CD4-positive, alpha-beta T cell (primary cell): ENCODE measurements at regions not wholly inside any gene's neighbourhood (a gene's known extent, or its start where the extent isn't known, plus 50 kb on each side); places are given as distances from the start of the nearest gene placed in this dataset.

ENCODE experiments used
- ATAC-seq: fragments of 200-7000 bp; cut with Tn5 transposase; one replicate; pipeline ENCODE4 v1.10.0; 2022; ENCODE audit warnings: mild to moderate bottlenecking; ENCODE audit not compliant: poor library complexity
- CTCF ChIA-PET: fragments of 350-600 bp; sonication (Branson Sonifier 250); formaldehyde crosslinking; loops from one replicate; lab custom pipeline; 2021; ENCODE audit warnings: antibody characterized with exemption, inconsistent platforms; lab: Charles Lee
- POLR2A ChIA-PET: fragments of 350-600 bp; sonication (Branson Sonifier 250); formaldehyde crosslinking; loops from one replicate; lab custom pipeline; 2021; ENCODE audit warnings: antibody characterized with exemption, inconsistent platforms; lab: Charles Lee
- DNase-seq, 14 experiments: peaks; one replicate each; pipeline ENCODE4 v3.0.0-alpha.2; 2013 to 2020; ENCODE audit warnings: mixed read lengths in 2 of 14
- H3K27ac ChIP-seq, 2 donors: one replicate each; pipeline versions ENCODE4 v1.5.1 to v1.7.0; 2013; ENCODE audit warnings: low read length in 2 of 2, low read depth in 1 of 2, mild to moderate bottlenecking in 1 of 2
- H3K27me3 ChIP-seq, 2 experiments: 1 replicate in 1 of 2; 2 replicates in 1 of 2; pipeline versions ENCODE4 v1.6.1 to v1.7.0; 2013; ENCODE audit warnings: low read length in 2 of 2, control low read depth in 1 of 2, mild to moderate bottlenecking in 1 of 2, moderate library complexity in 1 of 2; ENCODE audit not compliant: insufficient read depth in 2 of 2, control insufficient read depth in 1 of 2
- H3K36me3 ChIP-seq: one replicate; pipeline ENCODE4 v1.6.1; 2013; ENCODE audit warnings: low read length, control low read depth; ENCODE audit not compliant: insufficient read depth
- H3K4me1 ChIP-seq: one replicate; pipeline ENCODE4 v1.6.1; 2013; ENCODE audit warnings: low read length, control low read depth; ENCODE audit not compliant: insufficient read depth
- H3K4me3 ChIP-seq: one replicate; pipeline ENCODE4 v1.5.1; 2013; ENCODE audit warnings: mild to moderate bottlenecking, low read length, moderate library complexity
- H3K9me3 ChIP-seq, 2 experiments: 1 replicate in 1 of 2; 2 replicates in 1 of 2; pipeline versions ENCODE4 v1.6.1 to v1.7.0; 2013; ENCODE audit warnings: low read length in 2 of 2, mild to moderate bottlenecking in 2 of 2, control low read depth in 1 of 2, moderate library complexity in 1 of 2; ENCODE audit not compliant: control insufficient read depth in 1 of 2, insufficient read depth in 1 of 2
- H3K27ac Mint-ChIP-seq: one replicate; pipeline ENCODE4 v1.8.0; 2020; ENCODE audit warnings: mixed read lengths
- H3K27me3 Mint-ChIP-seq: one replicate; pipeline ENCODE4 v1.8.0; 2021; ENCODE audit warnings: mixed read lengths
- H3K36me3 Mint-ChIP-seq: one replicate; pipeline ENCODE4 v1.8.0; 2021; ENCODE audit warnings: low read depth, mixed read lengths
- H3K4me1 Mint-ChIP-seq: one replicate; pipeline ENCODE4 v1.8.0; 2021; ENCODE audit warnings: low read depth, mixed read lengths
- H3K4me3 Mint-ChIP-seq: one replicate; pipeline ENCODE4 v1.8.0; 2020; ENCODE audit warnings: mild to moderate bottlenecking, mixed read lengths
- H3K9me3 Mint-ChIP-seq: one replicate; pipeline ENCODE4 v1.8.0; 2020; ENCODE audit warnings: mixed read lengths
- intact Hi-C, 2 experiments: fragments of 100-400 bp; cut with DNase I in 1 of 2; cut with micrococcal nuclease in 1 of 2; formaldehyde crosslinking; loops; one replicate each; pipeline versions ENCODE4 v1.15.1 to v1.9.0; 2023 to 2025; cut with DNase I, micrococcal nuclease
- TF ChIP-seq, protein P1 (sequence below): fragments of 200-600 bp; IDR thresholded peaks from one replicate; pipeline ENCODE4 v1.8.0; 2022; ENCODE audit warnings: antibody characterized with exemption, mild to moderate bottlenecking

DNA sequence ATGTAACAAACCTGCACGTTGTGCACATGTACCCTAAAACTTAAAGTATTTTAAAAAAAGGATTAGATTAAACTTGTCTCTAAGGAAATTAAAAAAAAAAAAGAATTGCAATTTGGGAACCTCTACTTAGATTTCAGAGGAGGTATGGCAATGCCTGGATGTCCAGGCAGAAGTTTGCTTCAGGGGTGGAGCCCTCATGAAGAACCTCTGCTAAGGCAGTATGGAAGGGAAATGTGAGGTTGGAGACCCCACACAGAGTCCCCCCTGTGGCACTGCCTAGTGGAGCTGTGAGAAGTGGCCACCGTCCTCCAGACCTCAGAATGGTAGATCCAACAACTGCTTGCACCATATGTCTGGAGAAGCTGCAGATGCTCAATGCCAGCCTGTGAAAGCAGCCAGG, 279.6 kb upstream of the CCDC196 start:
- Histone ChIP-seq H3K4me3 (no peak overlapping the region), H3K9me3 (peaks cover 8 to 9% of the 10 kb centered on the region in 2 experiments), H3K27ac (no peak overlapping the region), H3K27me3 (no peaks in the 10 kb centered on the region), H3K4me1 (no peaks in the 10 kb centered on the region), H3K36me3 (no peaks in the 10 kb centered on the region)
- Mint-ChIP-seq H3K27me3 (peaks cover 10% of the 10 kb centered on the region), H3K36me3 (peaks cover 3% of the 10 kb centered on the region), H3K9me3 (peaks cover 10% of the 10 kb centered on the region), H3K27ac (no peak overlapping the region), H3K4me3 (no peak overlapping the region), H3K4me1 (no peaks in the 10 kb centered on the region)
- ATAC-seq: no peak
- intact Hi-C loops: no loop called here
- ChIA-PET CTCF (no interaction called here), POLR2A (no interaction called here)
- no peak for DNase-seq
- TF ChIP-seq, protein P1, sequence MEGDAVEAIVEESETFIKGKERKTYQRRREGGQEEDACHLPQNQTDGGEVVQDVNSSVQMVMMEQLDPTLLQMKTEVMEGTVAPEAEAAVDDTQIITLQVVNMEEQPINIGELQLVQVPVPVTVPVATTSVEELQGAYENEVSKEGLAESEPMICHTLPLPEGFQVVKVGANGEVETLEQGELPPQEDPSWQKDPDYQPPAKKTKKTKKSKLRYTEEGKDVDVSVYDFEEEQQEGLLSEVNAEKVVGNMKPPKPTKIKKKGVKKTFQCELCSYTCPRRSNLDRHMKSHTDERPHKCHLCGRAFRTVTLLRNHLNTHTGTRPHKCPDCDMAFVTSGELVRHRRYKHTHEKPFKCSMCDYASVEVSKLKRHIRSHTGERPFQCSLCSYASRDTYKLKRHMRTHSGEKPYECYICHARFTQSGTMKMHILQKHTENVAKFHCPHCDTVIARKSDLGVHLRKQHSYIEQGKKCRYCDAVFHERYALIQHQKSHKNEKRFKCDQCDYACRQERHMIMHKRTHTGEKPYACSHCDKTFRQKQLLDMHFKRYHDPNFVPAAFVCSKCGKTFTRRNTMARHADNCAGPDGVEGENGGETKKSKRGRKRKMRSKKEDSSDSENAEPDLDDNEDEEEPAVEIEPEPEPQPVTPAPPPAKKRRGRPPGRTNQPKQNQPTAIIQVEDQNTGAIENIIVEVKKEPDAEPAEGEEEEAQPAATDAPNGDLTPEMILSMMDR: no peak

DNA sequence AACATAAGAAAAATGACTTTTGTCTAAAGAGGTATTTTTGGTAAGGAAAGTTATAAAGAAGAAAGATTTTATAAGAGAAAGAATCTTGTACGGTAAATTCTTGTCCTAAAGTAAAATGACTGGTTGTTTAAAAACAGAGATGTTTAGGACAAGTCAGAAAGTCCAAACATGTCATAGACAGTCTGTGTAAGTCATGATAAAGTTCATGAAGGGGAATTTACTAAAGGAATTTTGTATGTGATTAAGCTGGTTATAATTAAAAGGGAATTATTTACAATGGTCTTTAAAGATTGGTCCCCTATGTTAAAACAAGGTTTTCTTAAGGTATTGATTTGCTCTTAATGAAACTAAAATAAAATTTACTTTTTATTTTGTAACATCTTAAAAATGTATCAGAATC, 269.4 kb upstream of the CCDC196 start:
- Mint-ChIP-seq H3K4me1 (no peaks in the 10 kb centered on the region), H3K27ac (no peak overlapping the region), H3K36me3 (no peaks in the 10 kb centered on the region), H3K9me3 (peaks cover 2% of the 10 kb centered on the region), H3K27me3 (no peaks in the 10 kb centered on the region), H3K4me3 (no peak overlapping the region)
- POLR2A ChIA-PET: no interaction called here
- TF ChIP-seq, protein P1: no peak
- Histone ChIP-seq H3K27ac (no peak overlapping the region), H3K4me1 (no peaks in the 10 kb centered on the region), H3K27me3 (peaks cover 0 to 13% of the 10 kb centered on the region in 2 experiments), H3K9me3 (peaks cover 0 to 7% of the 10 kb centered on the region in 2 experiments), H3K36me3 (no peaks in the 10 kb centered on the region), H3K4me3 (no peak overlapping the region)
- CTCF ChIA-PET: no interaction called here
- DNase-seq (no peak), ATAC-seq (no peak)
- intact Hi-C loops: no loop called here

DNA sequence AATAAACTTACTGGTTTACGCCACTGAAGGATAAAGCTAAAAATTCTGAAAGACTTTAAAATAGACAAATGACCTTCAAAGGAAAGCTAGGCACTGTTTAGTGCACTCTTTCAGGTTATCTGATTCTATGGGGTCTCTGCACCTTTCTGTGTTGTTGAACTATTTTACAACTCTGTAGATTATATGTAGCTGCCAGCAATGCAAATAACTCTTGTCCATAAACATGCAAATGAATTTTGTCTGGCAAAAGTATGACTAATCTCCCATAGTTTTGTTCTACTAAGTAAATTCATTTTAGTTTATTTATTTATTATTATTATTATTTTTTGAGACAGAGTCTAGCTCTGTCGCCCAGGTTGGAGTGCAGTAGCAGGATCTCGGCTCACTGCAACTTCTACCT, 266.3 kb upstream of the CCDC196 start:
- CTCF ChIA-PET: no interaction called here

More for the DNA sequence above, 266.3 kb upstream of the CCDC196 start:
- Mint-ChIP-seq H3K27ac (no peak overlapping the region), H3K36me3 (no peaks in the 10 kb centered on the region), H3K4me3 (no peak overlapping the region), H3K9me3 (peaks cover 2% of the 10 kb centered on the region), H3K4me1 (no peaks in the 10 kb centered on the region), H3K27me3 (no peaks in the 10 kb centered on the region)
- Histone ChIP-seq H3K9me3 (peaks cover 0 to 7% of the 10 kb centered on the region in 2 experiments), H3K36me3 (no peaks in the 10 kb centered on the region), H3K27me3 (peaks cover 0 to 12% of the 10 kb centered on the region in 2 experiments), H3K27ac (no peak overlapping the region), H3K4me1 (no peaks in the 10 kb centered on the region), H3K4me3 (no peak overlapping the region)
- intact Hi-C loops: no loop called here
- TF ChIP-seq, protein P1: no peak
- ATAC-seq (no peak), DNase-seq (no peak)
- POLR2A ChIA-PET: no interaction called here
